Thoracic aorta (tissue), 2 donors: ENCODE measurements at regions not wholly inside any gene's neighbourhood (a gene's known extent, or its start where the extent isn't known, plus 50 kb on each side); places are given as distances from the start of the nearest gene placed in this dataset.
"Not testable (repeated sequence)": the region's sequence is repeated elsewhere in the genome, so short reads cannot be mapped to it uniquely, and the experiment has no call there.

Source experiments
- ATAC-seq: fragments of 150-250 bp; one replicate; pipeline ENCODE4 v1.8.0; 2017; ENCODE audit warnings: low read depth; ENCODE audit not compliant: insufficient number of reproducible peaks, low FRiP score
- DNase-seq: peaks from one replicate; pipeline ENCODE4 v3.0.0-alpha.2; 2020; ENCODE audit warnings: low spot score
- H3K27ac ChIP-seq, 2 donors: fragments of 200-600 bp; sonication (generic); 1 replicate in 1 of 2; 2 replicates in 1 of 2; pipeline ENCODE4 v1.5.1; 2016; ENCODE audit warnings: mild to moderate bottlenecking in 2 of 2, moderate library complexity in 2 of 2
- H3K27me3 ChIP-seq: fragments of 200-600 bp; sonication (generic); replicated peaks from 2 replicates; pipeline ENCODE4 v1.6.0; 2016; ENCODE audit warnings: mild to moderate bottlenecking; ENCODE audit not compliant: insufficient read depth
- H3K36me3 ChIP-seq: fragments of 200-600 bp; sonication (generic); one replicate; pipeline ENCODE4 v1.5.1; 2016
- H3K4me1 ChIP-seq, 2 donors: fragments of 200-600 bp; sonication (generic); 1 replicate in 1 of 2; 2 replicates in 1 of 2; pipeline versions ENCODE4 v1.5.1 to v1.6.0; 2016; ENCODE audit warnings: low read depth in 2 of 2, mild to moderate bottlenecking in 1 of 2; ENCODE audit not compliant: control insufficient read depth in 1 of 2
- H3K4me3 ChIP-seq: fragments of 200-600 bp; sonication (generic); 2 replicates; pipeline ENCODE4 v1.5.1; 2016; ENCODE audit warnings: mild to moderate bottlenecking
- H3K9me3 ChIP-seq: fragments of 200-600 bp; sonication (generic); 2 replicates; pipeline ENCODE4 v1.5.1; 2016
- CTCF ChIP-seq: fragments of 200-600 bp; sonication (generic); IDR thresholded peaks from one replicate; pipeline ENCODE4 v1.5.1; 2019; ENCODE audit warnings: antibody characterized with exemption

- Histone ChIP-seq H3K9me3 (no peaks in the 10 kb centered on the region), H3K4me1 (no peaks in the 10 kb centered on the region), H3K36me3 (no peaks in the 10 kb centered on the region), H3K27me3 (no peaks in the 10 kb centered on the region), H3K27ac (no peak overlapping the region), H3K4me3 (no peak overlapping the region)
- TF ChIP-seq CTCF = no peak
- ATAC-seq = no peak
- no peak for DNase-seq
These were observed 90.3 kb upstream of the CD82 start for GRCh38 chr11:44475114-44475686.

- not testable (repeated sequence) for H3K27me3 ChIP-seq, H3K36me3 ChIP-seq, H3K4me3 ChIP-seq, H3K4me1 ChIP-seq, ATAC-seq, DNase-seq, H3K9me3 ChIP-seq, H3K27ac ChIP-seq
These were observed 83.1 kb upstream of the CD82 start for GRCh38 chr11:44482338-44482737.

GRCh38 chr11:44483919-44484610 is 81.4 kb upstream of the CD82 start:
- no peak overlapping the region for H3K4me3 ChIP-seq
- H3K27ac ChIP-seq = no peak overlapping the region
- TF ChIP-seq CTCF = no peak
- no peaks in the 10 kb centered on the region for H3K9me3 ChIP-seq
- ATAC-seq (no peak), DNase-seq (no peak)
- H3K4me1 ChIP-seq = no peaks in the 10 kb centered on the region
- H3K27me3 ChIP-seq = no peaks in the 10 kb centered on the region
- H3K36me3 ChIP-seq = no peaks in the 10 kb centered on the region

GRCh38 chr11:44488165-44488965 is 77.1 kb upstream of the CD82 start:
- H3K36me3 ChIP-seq = no peaks in the 10 kb centered on the region
- no peak overlapping the region for H3K27ac ChIP-seq
- ATAC-seq (no peak), DNase-seq (no peak)
- no peak overlapping the region for H3K4me3 ChIP-seq
- no peak for TF ChIP-seq CTCF
- no peaks in the 10 kb centered on the region for H3K4me1 ChIP-seq
- no peaks in the 10 kb centered on the region for H3K27me3 ChIP-seq
- H3K9me3 ChIP-seq = no peaks in the 10 kb centered on the region

- H3K36me3 ChIP-seq = no peaks in the 10 kb centered on the region
These were observed 72.1 kb upstream of the CD82 start for GRCh38 chr11:44493383-44493782.

More at GRCh38 chr11:44493383-44493782, 72.1 kb upstream of the CD82 start:
- Histone ChIP-seq H3K9me3 (no peaks in the 10 kb centered on the region), H3K27me3 (no peaks in the 10 kb centered on the region), H3K4me1 (no peaks in the 10 kb centered on the region), H3K27ac (no peak overlapping the region), H3K4me3 (no peak overlapping the region)
- TF ChIP-seq CTCF = no peak
- ATAC-seq (no peak), DNase-seq (no peak)
